Lower leg skin (tissue), 3 donors: ENCODE measurements at regions not wholly inside any gene's neighbourhood (a gene's known extent, or its start where the extent isn't known, plus 50 kb on each side); places are given as distances from the start of the nearest gene placed in this dataset.

Source experiments
- CTCF ChIP-seq, 3 donors: fragments of 450-650 bp; IDR thresholded peaks; one replicate each; pipeline ENCODE4 v1.5.1; 2016; ENCODE audit warnings: antibody characterized with exemption in 3 of 3, mild to moderate bottlenecking in 3 of 3, moderate library complexity in 2 of 3
- POLR2A ChIP-seq, 2 donors: fragments of 450-650 bp; IDR thresholded peaks; one replicate each; pipeline ENCODE4 v1.6.1; 2016 to 2017; ENCODE audit warnings: antibody characterized with exemption in 2 of 2, mild to moderate bottlenecking in 1 of 2, moderate library complexity in 1 of 2

GRCh38 chr20:53811577-53811976, 217.9 kb upstream of the ZNF217 start:
- TF ChIP-seq POLR2A (IDR thresholded peaks at IDR 0.05) (no peak), CTCF (IDR thresholded peaks at IDR 0.05) (no peak)
